Breast epithelium (tissue), 4 donors: ENCODE measurements at regions not wholly inside any gene's neighbourhood (a gene's known extent, or its start where the extent isn't known, plus 50 kb on each side); places are given as distances from the start of the nearest gene placed in this dataset.

Experiments used
- DNase-seq, 2 donors: peaks; one replicate each; pipeline ENCODE4 v3.0.0-alpha.2; 2019; ENCODE audit warnings: low spot score in 2 of 2
- H3K27ac ChIP-seq, 2 donors: fragments of 200-600 bp; sonication (generic) in 1 of 2; one replicate each; pipeline ENCODE4 v1.5.1; 2016 to 2019; ENCODE audit warnings: mild to moderate bottlenecking in 1 of 2
- H3K27me3 ChIP-seq, 2 donors: fragments of 200-600 bp; sonication (generic) in 1 of 2; one replicate each; pipeline versions ENCODE4 v1.5.1 to v1.6.0; 2017 to 2019; ENCODE audit warnings: control low read depth in 1 of 2, mild to moderate bottlenecking in 1 of 2
- H3K36me3 ChIP-seq: fragments of 200-600 bp; one replicate; pipeline ENCODE4 v1.5.1; 2019
- H3K4me1 ChIP-seq, 2 donors: fragments of 200-600 bp; sonication (generic); one replicate each; pipeline ENCODE4 v1.5.1; 2016 to 2019; ENCODE audit warnings: control low read depth in 1 of 2
- H3K4me3 ChIP-seq, 3 donors: fragments of 200-600 bp; sonication (generic); 1 replicate in 2 of 3; 2 replicates in 1 of 3; pipeline ENCODE4 v1.5.1; 2016 to 2019; ENCODE audit warnings: mild to moderate bottlenecking in 3 of 3, moderate library complexity in 2 of 3
- H3K9me3 ChIP-seq, 2 donors: fragments of 200-600 bp; sonication (generic) in 1 of 2; one replicate each; pipeline ENCODE4 v1.5.1; 2016 to 2019; ENCODE audit warnings: control low read depth in 1 of 2
- CTCF ChIP-seq, 3 donors: fragments of 450-650 bp; IDR thresholded peaks; one replicate each; pipeline ENCODE4 v1.5.1; 2016 to 2017; ENCODE audit warnings: antibody characterized with exemption in 3 of 3, mild to moderate bottlenecking in 3 of 3, moderate library complexity in 3 of 3
- POLR2A ChIP-seq: fragments of 450-650 bp; IDR thresholded peaks from one replicate; pipeline ENCODE4 v1.6.1; 2016; ENCODE audit warnings: antibody characterized with exemption, mild to moderate bottlenecking, moderate library complexity
- POLR2AphosphoS5 ChIP-seq, 3 donors: sonication (generic); formaldehyde crosslinking; IDR thresholded peaks; one replicate each; pipeline ENCODE4 v1.6.1; 2017; ENCODE audit warnings: antibody characterized with exemption in 3 of 3
- intact Hi-C: fragments of 100-400 bp; cut with DNase I; formaldehyde crosslinking; loops from one replicate; pipeline ENCODE4 v1.15.1; 2023; ENCODE audit warnings: low total_unique reads

GRCh38 chr3:66797889-66798560, 200.1 kb upstream of the KBTBD8 start:
- Histone ChIP-seq H3K27me3 (no peaks in the 10 kb centered on the region), H3K27ac (peak overlapping the region in 1 of 2 donors; percentile 3), H3K36me3 (no peaks in the 10 kb centered on the region), H3K4me1 (no peaks in the 10 kb centered on the region), H3K4me3 (peak overlapping the region in 2 of 3 donors; percentile 35 to 53), H3K9me3 (no peaks in the 10 kb centered on the region)
- intact Hi-C loops: loop anchor here (10.0 kb wide), 1 partner anchor 393 kb away; no protein-coding TSS in a partner anchor
- no peak for TF ChIP-seq POLR2A
- TF ChIP-seq POLR2AphosphoS5 (IDR thresholded peaks at IDR 0.05): no peak
- no peak for TF ChIP-seq CTCF (IDR thresholded peaks at IDR 0.05)
- DNase-seq: no peak

- no peaks in the 10 kb centered on the region for H3K36me3 ChIP-seq
- intact Hi-C loops: no loop called here
- DNase-seq: no peak
- H3K9me3 ChIP-seq: no peaks in the 10 kb centered on the region
- TF ChIP-seq POLR2AphosphoS5 (IDR thresholded peaks at IDR 0.05) (no peak), CTCF (IDR thresholded peaks at IDR 0.05) (no peak), POLR2A (no peak)
- H3K27ac ChIP-seq: no peak overlapping the region
- H3K4me3 ChIP-seq: no peak overlapping the region
- peaks cover 0 to 8% of the 10 kb centered on the region in 2 donors for H3K4me1 ChIP-seq
- no peaks in the 10 kb centered on the region for H3K27me3 ChIP-seq
Observed at GRCh38 chr3:66800941-66801545, 197.1 kb upstream of the KBTBD8 start.

GRCh38 chr3:66803206-66803605, 194.9 kb upstream of the KBTBD8 start:
- no peak for DNase-seq
- no peaks in the 10 kb centered on the region for H3K9me3 ChIP-seq
- H3K4me1 ChIP-seq: peaks cover 0 to 8% of the 10 kb centered on the region in 2 donors
- H3K4me3 ChIP-seq: no peak overlapping the region
- no peaks in the 10 kb centered on the region for H3K36me3 ChIP-seq
- no peak overlapping the region for H3K27ac ChIP-seq
- TF ChIP-seq CTCF (IDR thresholded peaks at IDR 0.05) (no peak), POLR2A (no peak), POLR2AphosphoS5 (IDR thresholded peaks at IDR 0.05) (no peak)
- no peaks in the 10 kb centered on the region for H3K27me3 ChIP-seq
- intact Hi-C loops: no loop called here

GRCh38 chr3:66803721-66804695, 194.1 kb upstream of the KBTBD8 start:
- TF ChIP-seq POLR2AphosphoS5 (IDR thresholded peaks at IDR 0.05) (no peak), POLR2A (no peak), CTCF (IDR thresholded peaks at IDR 0.05) (no peak)
- no peaks in the 10 kb centered on the region for H3K36me3 ChIP-seq
- H3K9me3 ChIP-seq: no peaks in the 10 kb centered on the region
- DNase-seq: no peak
- peak overlapping the region; percentile 36 to 64 for H3K27ac ChIP-seq
- H3K4me1 ChIP-seq: peaks cover 0 to 8% of the 10 kb centered on the region in 2 donors
- intact Hi-C loops: no loop called here
- H3K4me3 ChIP-seq: no peak overlapping the region
- H3K27me3 ChIP-seq: no peaks in the 10 kb centered on the region
